DOHH2 (cell line): ENCODE measurements at regions not wholly inside any gene's neighbourhood (a gene's known extent, or its start where the extent isn't known, plus 50 kb on each side); places are given as distances from the start of the nearest gene placed in this dataset.

Experiments used
- H3F3A ChIP-seq: fragments of 200-600 bp; sonication (generic), shearing (Covaris generic); 2 replicates; pipeline ENCODE4 v1.6.0; 2016; ENCODE audit warnings: antibody characterized with exemption, mild to moderate bottlenecking; ENCODE audit not compliant: control insufficient read depth, insufficient read depth
- H3K27ac ChIP-seq: fragments of 200-600 bp; sonication (generic); 2 replicates; pipeline ENCODE4 v1.5.1; 2014; ENCODE audit warnings: low read depth, mild to moderate bottlenecking, low read length, moderate library complexity
- H3K27me3 ChIP-seq: fragments of 200-600 bp; sonication (generic); 2 replicates; pipeline ENCODE4 v1.6.1; 2014; ENCODE audit warnings: mild to moderate bottlenecking, low read length, mixed read lengths; ENCODE audit not compliant: control insufficient read depth
- H3K36me3 ChIP-seq: fragments of 200-600 bp; sonication (generic); 2 replicates; pipeline ENCODE4 v1.6.1; 2014; ENCODE audit warnings: mild to moderate bottlenecking, low read length, moderate library complexity, mixed read lengths; ENCODE audit not compliant: control insufficient read depth
- H3K4me1 ChIP-seq: fragments of 200-600 bp; sonication (generic); 2 replicates; pipeline ENCODE4 v1.6.1; 2014; ENCODE audit warnings: mild to moderate bottlenecking, low read length, mixed read lengths; ENCODE audit not compliant: control insufficient read depth
- H3K4me2 ChIP-seq: fragments of 200-600 bp; sonication (generic); 2 replicates; pipeline ENCODE4 v1.6.0; 2014; ENCODE audit warnings: mild to moderate bottlenecking, low read length, moderate library complexity
- H3K4me3 ChIP-seq: fragments of 200-600 bp; sonication (generic); 2 replicates; pipeline ENCODE4 v1.5.1; 2014; ENCODE audit warnings: mild to moderate bottlenecking, low read length, mixed read lengths
- H3K79me2 ChIP-seq: fragments of 200-600 bp; sonication (generic); 2 replicates; pipeline ENCODE4 v1.6.1; 2014; ENCODE audit warnings: mild to moderate bottlenecking, low read length, mixed read lengths; ENCODE audit not compliant: control insufficient read depth
- H3K9me2 ChIP-seq: fragments of 200-600 bp; sonication (generic); replicated peaks from 2 replicates; pipeline ENCODE4 v1.6.1; 2014; ENCODE audit warnings: mild to moderate bottlenecking, low read length, mixed read lengths; ENCODE audit not compliant: control insufficient read depth
- H3K9me3 ChIP-seq: fragments of 200-600 bp; sonication (generic); 2 replicates; pipeline ENCODE4 v1.6.1; 2014; ENCODE audit warnings: antibody characterized with exemption, low read length, mixed read lengths; ENCODE audit not compliant: control insufficient read depth, insufficient read depth
- H4K20me1 ChIP-seq: fragments of 200-600 bp; sonication (generic); 2 replicates; pipeline ENCODE4 v1.6.0; 2014; ENCODE audit warnings: low read depth, mild to moderate bottlenecking, antibody characterized with exemption, low read length, moderate library complexity; ENCODE audit not compliant: control insufficient read depth, insufficient read depth
- EZH2phosphoT487 ChIP-seq: fragments of 200-600 bp; sonication (generic); IDR thresholded peaks from 2 replicates; pipeline ENCODE4 v1.6.1; 2017; ENCODE audit warnings: borderline replicate concordance, mild to moderate bottlenecking, antibody characterized with exemption, low read length, moderate library complexity, mixed read lengths
- TF ChIP-seq, protein P1 (sequence below): fragments of 200-600 bp; sonication (generic); IDR thresholded peaks from one replicate; pipeline ENCODE4 v1.5.1; 2014; ENCODE audit warnings: antibody characterized with exemption, mild to moderate bottlenecking, low read depth, low read length; ENCODE audit not compliant: poor library complexity, severe bottlenecking

DNA sequence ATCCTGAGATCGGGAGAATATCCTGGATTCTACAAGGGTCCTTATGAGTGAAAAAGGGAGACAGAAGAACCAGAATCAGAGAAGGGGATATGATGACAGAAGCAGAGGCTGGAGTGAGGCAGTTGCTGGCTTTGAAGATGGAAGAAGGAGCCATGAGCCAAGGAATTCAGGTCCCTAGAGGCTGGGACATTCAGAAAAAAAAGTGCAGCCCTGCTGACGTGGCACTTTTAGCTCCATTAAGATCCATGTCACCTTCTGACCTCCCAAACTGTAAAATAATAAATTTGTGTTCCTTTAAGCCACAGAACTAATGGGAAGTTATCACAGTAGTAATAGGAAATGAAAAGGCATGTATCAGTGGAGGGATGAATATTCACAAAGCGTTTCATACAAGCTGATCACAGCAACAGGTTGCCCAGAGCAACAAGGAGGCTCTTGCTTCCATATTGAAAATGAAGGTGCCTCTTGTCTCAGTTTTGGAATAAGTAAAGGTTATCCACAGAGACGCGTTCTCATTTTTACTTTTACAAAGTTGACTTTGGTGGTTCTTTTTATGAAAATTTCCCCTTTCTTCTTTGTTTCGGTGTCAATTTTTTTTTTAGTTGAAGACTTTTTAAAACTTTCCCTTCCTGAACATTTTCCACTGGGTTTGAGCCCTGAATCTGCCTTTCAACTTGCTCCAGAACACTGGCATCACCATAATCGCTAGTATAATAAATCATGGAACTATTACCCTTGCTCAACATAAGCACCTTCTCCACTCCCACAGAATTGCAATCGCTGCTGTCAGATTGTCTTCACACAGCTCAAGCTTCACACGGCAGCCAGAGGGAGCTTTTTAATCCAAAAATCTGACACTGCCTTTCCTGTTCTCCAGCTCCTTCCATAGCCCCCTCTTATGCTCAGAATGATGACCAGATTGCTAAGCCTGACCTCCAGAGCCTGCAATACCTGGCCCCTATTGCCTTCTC lies 127.6 kb upstream of the RBPJ start:
- Histone ChIP-seq H3K9me3 (no peaks in the 10 kb centered on the region), H3K27ac (no peak overlapping the region), H3K4me1 (no peaks in the 10 kb centered on the region), H3F3A (no peaks in the 10 kb centered on the region), H3K9me2 (no peaks in the 10 kb centered on the region), H3K36me3 (no peaks in the 10 kb centered on the region), H3K79me2 (no peaks in the 10 kb centered on the region), H3K4me3 (no peak overlapping the region), H3K27me3 (peaks cover 9% of the 10 kb centered on the region), H3K4me2 (no peak overlapping the region), H4K20me1 (no peaks in the 10 kb centered on the region)
- TF ChIP-seq EZH2phosphoT487, result no peak
- TF ChIP-seq, protein P1, sequence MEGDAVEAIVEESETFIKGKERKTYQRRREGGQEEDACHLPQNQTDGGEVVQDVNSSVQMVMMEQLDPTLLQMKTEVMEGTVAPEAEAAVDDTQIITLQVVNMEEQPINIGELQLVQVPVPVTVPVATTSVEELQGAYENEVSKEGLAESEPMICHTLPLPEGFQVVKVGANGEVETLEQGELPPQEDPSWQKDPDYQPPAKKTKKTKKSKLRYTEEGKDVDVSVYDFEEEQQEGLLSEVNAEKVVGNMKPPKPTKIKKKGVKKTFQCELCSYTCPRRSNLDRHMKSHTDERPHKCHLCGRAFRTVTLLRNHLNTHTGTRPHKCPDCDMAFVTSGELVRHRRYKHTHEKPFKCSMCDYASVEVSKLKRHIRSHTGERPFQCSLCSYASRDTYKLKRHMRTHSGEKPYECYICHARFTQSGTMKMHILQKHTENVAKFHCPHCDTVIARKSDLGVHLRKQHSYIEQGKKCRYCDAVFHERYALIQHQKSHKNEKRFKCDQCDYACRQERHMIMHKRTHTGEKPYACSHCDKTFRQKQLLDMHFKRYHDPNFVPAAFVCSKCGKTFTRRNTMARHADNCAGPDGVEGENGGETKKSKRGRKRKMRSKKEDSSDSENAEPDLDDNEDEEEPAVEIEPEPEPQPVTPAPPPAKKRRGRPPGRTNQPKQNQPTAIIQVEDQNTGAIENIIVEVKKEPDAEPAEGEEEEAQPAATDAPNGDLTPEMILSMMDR, result no peak

- H3K27ac ChIP-seq, result no peak overlapping the region
- H3K36me3 ChIP-seq, result no peaks in the 10 kb centered on the region
- peaks cover 9% of the 10 kb centered on the region for H3K27me3 ChIP-seq
- H3K9me2 ChIP-seq, result no peaks in the 10 kb centered on the region
- H3K9me3 ChIP-seq, result no peaks in the 10 kb centered on the region
- no peak overlapping the region for H3K4me3 ChIP-seq
- no peaks in the 10 kb centered on the region for H3F3A ChIP-seq
- H4K20me1 ChIP-seq, result no peaks in the 10 kb centered on the region
- H3K4me1 ChIP-seq, result no peaks in the 10 kb centered on the region
- TF ChIP-seq EZH2phosphoT487, result no peak
- TF ChIP-seq, protein P1, result no peak
- no peaks in the 10 kb centered on the region for H3K79me2 ChIP-seq
- no peak overlapping the region for H3K4me2 ChIP-seq
These were observed 126.0 kb upstream of the RBPJ start for GRCh38 chr4:26194764-26195163.

GRCh38 chr4:26196567-26196966 lies 124.2 kb upstream of the RBPJ start:
- Histone ChIP-seq H3K4me2 (no peak overlapping the region), H3K9me2 (no peaks in the 10 kb centered on the region), H3K4me1 (no peaks in the 10 kb centered on the region), H3K9me3 (no peaks in the 10 kb centered on the region), H3K27me3 (peaks cover 9% of the 10 kb centered on the region), H3K36me3 (no peaks in the 10 kb centered on the region), H3K79me2 (no peaks in the 10 kb centered on the region), H3K4me3 (no peak overlapping the region), H3F3A (no peaks in the 10 kb centered on the region), H3K27ac (no peak overlapping the region), H4K20me1 (no peaks in the 10 kb centered on the region)
- TF ChIP-seq, protein P1, result no peak
- TF ChIP-seq EZH2phosphoT487, result no peak
